ENCODE measurements at regions not wholly inside any gene's neighbourhood (a gene's known extent, or its start where the extent isn't known, plus 50 kb on each side); places are given as distances from the start of the nearest gene placed in this dataset.

GRCh38 chr1:42052072-42052699 lies 101.0 kb upstream of the GUCA2B start:
- in situ Hi-C loops (cut with MboI) (no loop called here), intact Hi-C loops (cut with micrococcal nuclease) (no loop called here)
- no peaks in the 10 kb centered on the region for H3K79me2 ChIP-seq (ENCODE audit: control insufficient read depth, insufficient read depth, low read length)
- no peaks in the 10 kb centered on the region for H4K20me1 ChIP-seq (replicated peaks; ENCODE audit: control insufficient read depth, insufficient read depth, low read length)
- H3K9me1 ChIP-seq (ENCODE audit: control insufficient read depth, insufficient read depth, low read length), result no peaks in the 10 kb centered on the region
- H3K27ac ChIP-seq (ENCODE audit: extremely low read depth, low read depth, low read length), result no peak overlapping the region
- no TSS peak for BruUV-seq (replicated peaks)
- CTCF ChIA-PET (ENCODE audit: low intra/inter-chr PET ratio), result no interaction called here
- H3K4me1 ChIP-seq (replicated peaks in 1 of 2; ENCODE audit: control insufficient read depth in 2 of 2, insufficient read depth in 2 of 2, low read length in 2 of 2), result no peaks in the 10 kb centered on the region
- POLR2A ChIA-PET, result no interaction called here
- H3K9ac ChIP-seq (ENCODE audit: insufficient read depth in 1 of 2, low read depth in 2 of 2, low read length in 2 of 2), result no peak overlapping the region
- no peaks in the 10 kb centered on the region for H3K36me3 ChIP-seq (ENCODE audit: control insufficient read depth, insufficient read depth, low read length)
- FAIRE-seq (no peak), ATAC-seq (peak; percentile 47; the same call in 1 of the 3 replicates), DNase-seq (ENCODE audit: extremely low read depth in 1 of 4, low spot score in 3 of 4) (no peak)
- 9% methylated on average over 5 of the region's 5 CpGs for WGBS (ENCODE audit: insufficient coverage, low coverage, missing lambda C conversion rate)
- H3K4me2 ChIP-seq (ENCODE audit: insufficient read depth, low read length), result no peak overlapping the region
- no peak overlapping the region for H2AFZ ChIP-seq (ENCODE audit: low read depth, low read length)
- H3K4me3 ChIP-seq, result no peak overlapping the region
- no peaks in the 10 kb centered on the region for H3K9me3 ChIP-seq (replicated peaks; ENCODE audit: control insufficient read depth, insufficient read depth, low read depth, low read length)
- TF ChIP-seq, protein P1, sequence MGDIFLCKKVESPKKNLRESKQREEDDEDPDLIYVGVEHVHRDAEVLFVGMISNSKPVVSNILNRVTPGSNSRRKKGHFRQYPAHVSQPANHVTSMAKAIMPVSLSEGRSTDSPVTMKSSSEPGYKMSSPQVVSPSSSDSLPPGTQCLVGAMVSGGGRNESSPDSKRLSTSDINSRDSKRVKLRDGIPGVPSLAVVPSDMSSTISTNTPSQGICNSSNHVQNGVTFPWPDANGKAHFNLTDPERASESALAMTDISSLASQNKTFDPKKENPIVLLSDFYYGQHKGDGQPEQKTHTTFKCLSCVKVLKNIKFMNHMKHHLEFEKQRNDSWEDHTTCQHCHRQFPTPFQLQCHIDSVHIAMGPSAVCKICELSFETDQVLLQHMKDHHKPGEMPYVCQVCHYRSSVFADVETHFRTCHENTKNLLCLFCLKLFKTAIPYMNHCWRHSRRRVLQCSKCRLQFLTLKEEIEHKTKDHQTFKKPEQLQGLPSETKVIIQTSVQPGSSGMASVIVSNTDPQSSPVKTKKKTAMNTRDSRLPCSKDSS (IDR thresholded peaks at IDR 0.05; ENCODE audit: low read depth, partially characterized antibody), result no peak
- TF ChIP-seq, protein P2, sequence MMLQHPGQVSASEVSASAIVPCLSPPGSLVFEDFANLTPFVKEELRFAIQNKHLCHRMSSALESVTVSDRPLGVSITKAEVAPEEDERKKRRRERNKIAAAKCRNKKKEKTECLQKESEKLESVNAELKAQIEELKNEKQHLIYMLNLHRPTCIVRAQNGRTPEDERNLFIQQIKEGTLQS (IDR thresholded peaks at IDR 0.05), result peak; percentile 91
- TF ChIP-seq, protein P2 (CRISPR knock-in tag; conservative IDR thresholded peaks at IDR 0.05), result no peak
- TF ChIP-seq JUND (IDR thresholded peaks at IDR 0.05; ENCODE audit: borderline replicate concordance, low read depth, low read length) (peak; percentile 45; the same call in 1 of the 2 replicates), JUND (tag; IDR thresholded peaks at IDR 0.05; ENCODE audit: borderline replicate concordance, low read depth, low read length) (no peak), CEBPB (tag; IDR thresholded peaks at IDR 0.05) (peak; percentile 55; the same call in 1 of the 2 replicates), CEBPG (CRISPR knock-in tag; IDR thresholded peaks at IDR 0.05) (no peak), CEBPG (tag; conservative IDR thresholded peaks at IDR 0.05 in 1 of 2, IDR thresholded peaks at IDR 0.05 in 1 of 2) (peak; percentile 86 to 90), RBM39 (optimal IDR thresholded peaks at IDR 0.05; ENCODE audit: low read depth, low read length) (no peak)
- TF ChIP-seq, protein P3, sequence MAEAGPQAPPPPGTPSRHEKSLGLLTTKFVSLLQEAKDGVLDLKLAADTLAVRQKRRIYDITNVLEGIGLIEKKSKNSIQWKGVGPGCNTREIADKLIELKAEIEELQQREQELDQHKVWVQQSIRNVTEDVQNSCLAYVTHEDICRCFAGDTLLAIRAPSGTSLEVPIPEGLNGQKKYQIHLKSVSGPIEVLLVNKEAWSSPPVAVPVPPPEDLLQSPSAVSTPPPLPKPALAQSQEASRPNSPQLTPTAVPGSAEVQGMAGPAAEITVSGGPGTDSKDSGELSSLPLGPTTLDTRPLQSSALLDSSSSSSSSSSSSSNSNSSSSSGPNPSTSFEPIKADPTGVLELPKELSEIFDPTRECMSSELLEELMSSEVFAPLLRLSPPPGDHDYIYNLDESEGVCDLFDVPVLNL (CRISPR knock-in tag; IDR thresholded peaks at IDR 0.05; ENCODE audit: low read depth), result no peak
- H3K27me3 ChIP-seq (ENCODE audit: control insufficient read depth in 2 of 2, insufficient read depth in 2 of 2, low read length in 2 of 2), result no peaks in the 10 kb centered on the region; a peak in 1 of 5 replicates
